GM19025 (cell line): ENCODE measurements at regions not wholly inside any gene's neighbourhood (a gene's known extent, or its start where the extent isn't known, plus 50 kb on each side); places are given as distances from the start of the nearest gene placed in this dataset.

Source experiments
- ATAC-seq: cut with Tn5 transposase; IDR thresholded peaks from one replicate; pipeline ENCODE4 v1.9.1; 2021; ENCODE audit warnings: mild to moderate bottlenecking, low read depth, moderate library complexity; ENCODE audit not compliant: unreplicated experiment

- ATAC-seq = no peak
These were observed 61.0 kb downstream of the MRGPRX1 start for GRCh38 chr11:18878211-18878610.

GRCh38 chr11:18865951-18866350, 73.3 kb downstream of the MRGPRX1 start:
- no peak for ATAC-seq

GRCh38 chr11:18865261-18865660, 73.7 kb upstream of the PTPN5 start:
- no peak for ATAC-seq

GRCh38 chr11:18853086-18853720, 61.6 kb upstream of the PTPN5 start:
- peak; percentile 83 for ATAC-seq

- ATAC-seq = no peak
These were observed 57.8 kb upstream of the PTPN5 start for GRCh38 chr11:18849406-18849805.

- ATAC-seq = no peak
These were observed 53.3 kb upstream of the PTPN5 start for GRCh38 chr11:18844753-18845367.
